H9 (cell line): ENCODE measurements at regions not wholly inside any gene's neighbourhood (a gene's known extent, or its start where the extent isn't known, plus 50 kb on each side); places are given as distances from the start of the nearest gene placed in this dataset.

Source experiments
- DNase-seq: peaks from one replicate; pipeline ENCODE4 v3.0.0-alpha.2; 2017
- H2AFZ ChIP-seq: one replicate; pipeline ENCODE4 v1.6.1; 2013; ENCODE audit warnings: mild to moderate bottlenecking, low read length, control low read depth, moderate library complexity
- H2AK5ac ChIP-seq: 2 replicates; pipeline ENCODE4 v1.6.1; 2013; ENCODE audit warnings: low read length, control low read depth, mixed read lengths; ENCODE audit not compliant: insufficient read length
- H2BK120ac ChIP-seq: one replicate; pipeline ENCODE4 v1.6.1; 2013; ENCODE audit warnings: low read depth, mild to moderate bottlenecking, low read length, control low read depth, inconsistent platforms; ENCODE audit not compliant: poor library complexity, severe bottlenecking
- H2BK12ac ChIP-seq: 2 replicates; pipeline ENCODE4 v1.6.1; 2013; ENCODE audit warnings: low read length, control low read depth, mixed read lengths, low read depth; ENCODE audit not compliant: insufficient read length
- H2BK15ac ChIP-seq: 2 replicates; pipeline ENCODE4 v1.6.1; 2013; ENCODE audit warnings: low read depth, low read length, control low read depth
- H2BK20ac ChIP-seq: one replicate; pipeline ENCODE4 v1.6.1; 2013; ENCODE audit warnings: low read depth, mild to moderate bottlenecking, low read length, control low read depth, inconsistent platforms; ENCODE audit not compliant: poor library complexity, severe bottlenecking
- H2BK5ac ChIP-seq: 2 replicates; pipeline ENCODE4 v1.6.1; 2013; ENCODE audit warnings: low read length, control low read depth, mixed read lengths; ENCODE audit not compliant: insufficient read length
- H3K14ac ChIP-seq: 2 replicates; pipeline ENCODE4 v1.6.1; 2013; ENCODE audit warnings: low read length, control low read depth; ENCODE audit not compliant: insufficient read depth
- H3K18ac ChIP-seq: 2 replicates; pipeline ENCODE4 v1.6.1; 2013; ENCODE audit warnings: low read depth, mild to moderate bottlenecking, mixed read lengths, low read length, control low read depth; ENCODE audit not compliant: insufficient read length
- H3K23ac ChIP-seq: 2 replicates; pipeline ENCODE4 v1.6.1; 2013; ENCODE audit warnings: low read length, control low read depth, mixed read lengths, low read depth; ENCODE audit not compliant: insufficient read length
- H3K23me2 ChIP-seq: 2 replicates; pipeline ENCODE4 v1.6.1; 2013; ENCODE audit warnings: low read depth, mild to moderate bottlenecking, mixed read lengths, low read length, control low read depth; ENCODE audit not compliant: insufficient read length, poor library complexity, severe bottlenecking
- H3K27ac ChIP-seq: 2 replicates; pipeline ENCODE4 v1.5.1; 2013; ENCODE audit warnings: low read length, control low read depth, mixed read lengths, low read depth; ENCODE audit not compliant: insufficient read length
- H3K27me3 ChIP-seq: 2 replicates; pipeline ENCODE4 v1.6.1; 2013; ENCODE audit warnings: low read length, control low read depth, inconsistent platforms; ENCODE audit not compliant: insufficient read depth
- H3K4ac ChIP-seq: 2 replicates; pipeline ENCODE4 v1.6.1; 2013; ENCODE audit warnings: low read depth, mild to moderate bottlenecking, control low read depth, inconsistent platforms, low read length, moderate library complexity
- H3K4me1 ChIP-seq: 2 replicates; pipeline ENCODE4 v1.6.1; 2013; ENCODE audit warnings: low read length, control low read depth, inconsistent platforms; ENCODE audit not compliant: insufficient read depth
- H3K4me2 ChIP-seq: 2 replicates; pipeline ENCODE4 v1.6.1; 2013; ENCODE audit warnings: low read length, control low read depth, mixed read lengths; ENCODE audit not compliant: insufficient read length, insufficient read depth
- H3K56ac ChIP-seq: 2 replicates; pipeline ENCODE4 v1.6.1; 2013; ENCODE audit warnings: low read depth, mild to moderate bottlenecking, mixed read lengths, low read length, control low read depth; ENCODE audit not compliant: insufficient read length
- H3K79me1 ChIP-seq: 2 replicates; pipeline ENCODE4 v1.6.1; 2013; ENCODE audit warnings: low read depth, mild to moderate bottlenecking, moderate library complexity, low read length, control low read depth, inconsistent platforms; ENCODE audit not compliant: insufficient read depth, poor library complexity, severe bottlenecking
- H3K79me2 ChIP-seq: 2 replicates; pipeline ENCODE4 v1.6.1; 2013; ENCODE audit warnings: low read length, control low read depth, inconsistent platforms; ENCODE audit not compliant: insufficient read depth
- H3K9ac ChIP-seq: 2 replicates; pipeline ENCODE4 v1.6.1; 2013; ENCODE audit warnings: low read length, control low read depth, mixed read lengths; ENCODE audit not compliant: insufficient read length; ENCODE audit errors: extremely low read depth
- H3K9me3 ChIP-seq: one replicate; pipeline ENCODE4 v1.6.1; 2013; ENCODE audit warnings: low read depth, low read length, inconsistent platforms; ENCODE audit not compliant: control insufficient read depth
- H3T11ph ChIP-seq: one replicate; pipeline ENCODE4 v1.6.1; 2013; ENCODE audit warnings: mild to moderate bottlenecking, low read length, control low read depth, inconsistent platforms
- H4K20me1 ChIP-seq: one replicate; pipeline ENCODE4 v1.6.1; 2013; ENCODE audit not compliant: control insufficient read depth, insufficient read length, insufficient read depth
- H4K5ac ChIP-seq: 2 replicates; pipeline ENCODE4 v1.6.1; 2013; ENCODE audit warnings: low read depth, mild to moderate bottlenecking, mixed read lengths, low read length, control low read depth; ENCODE audit not compliant: insufficient read length
- H4K8ac ChIP-seq: replicated peaks from 2 replicates; pipeline ENCODE4 v1.6.1; 2013; ENCODE audit warnings: low read length, control low read depth, mixed read lengths, low read depth; ENCODE audit not compliant: insufficient read length
- H4K91ac ChIP-seq: 2 replicates; pipeline ENCODE4 v1.6.1; 2013; ENCODE audit warnings: low read depth, mild to moderate bottlenecking, moderate library complexity, mixed read lengths, low read length, control low read depth; ENCODE audit not compliant: insufficient read length
- H3K27ac Mint-ChIP-seq, 3 experiments: 2 replicates in 2 of 3; 3 replicates in 1 of 3; pipeline ENCODE4 v1.8.0; 2020 to 2021; ENCODE audit warnings: mixed read lengths in 3 of 3, mild to moderate bottlenecking in 1 of 3, moderate library complexity in 1 of 3
- H3K27me3 Mint-ChIP-seq: 2 replicates; pipeline ENCODE4 v1.8.0; 2021; ENCODE audit warnings: low read depth, mild to moderate bottlenecking, moderate library complexity, mixed read lengths
- H3K36me3 Mint-ChIP-seq, 3 experiments: 2 replicates in 2 of 3; 3 replicates in 1 of 3; pipeline ENCODE4 v1.8.0; 2020 to 2021; ENCODE audit warnings: low read depth in 3 of 3, mixed read lengths in 3 of 3; ENCODE audit not compliant: insufficient read depth in 1 of 3
- H3K4me1 Mint-ChIP-seq, 2 experiments: 2 replicates each; pipeline ENCODE4 v1.8.0; 2020; ENCODE audit warnings: mixed read lengths in 2 of 2
- H3K4me3 Mint-ChIP-seq, 2 experiments: 2 replicates in 1 of 2; 3 replicates in 1 of 2; pipeline ENCODE4 v1.8.0; 2020 to 2021; ENCODE audit warnings: mild to moderate bottlenecking in 2 of 2, mixed read lengths in 2 of 2, moderate library complexity in 1 of 2
- H3K9me3 Mint-ChIP-seq, 2 experiments: 2 replicates in 1 of 2; 3 replicates in 1 of 2; pipeline ENCODE4 v1.8.0; 2020; ENCODE audit warnings: mild to moderate bottlenecking in 2 of 2, mixed read lengths in 2 of 2, moderate library complexity in 1 of 2
- WGBS: extraction: QIAGEN DNeasy Blood & Tissue Kit; methylation state at CpG from one replicate; pipeline ENCODE4 v1.1.7; 2013; ENCODE audit warnings: missing lambda C conversion rate, low lambda C conversion rate, mixed read lengths; ENCODE audit not compliant: insufficient read length; ENCODE audit errors: extremely low coverage; 5-methylcytosine and 5-hydroxymethylcytosine counted together
- TF ChIP-seq, protein P1 (sequence below): fragments of 200-600 bp; sonication (generic); conservative IDR thresholded peaks from 3 replicates; pipeline ENCODE4 v1.8.0; 2021; ENCODE audit warnings: antibody characterized with exemption, mild to moderate bottlenecking

GRCh38 chr7:46626691-46627310 is 705.7 kb upstream of the IGFBP3 start:
- no peaks in the 10 kb centered on the region for H3K27me3 ChIP-seq
- H3K18ac ChIP-seq = no peak overlapping the region
- no peak overlapping the region for H4K5ac ChIP-seq
- H2BK5ac ChIP-seq = no peak overlapping the region
- no peak overlapping the region for H2BK120ac ChIP-seq
- no peaks in the 10 kb centered on the region for H3K79me1 ChIP-seq
- Mint-ChIP-seq H3K4me1 (peaks cover 22 to 23% of the 10 kb centered on the region in 2 experiments), H3K27me3 (0 out of 2 replicates have a peak, but pooled peaks cover 3% of the 10 kb centered on the region), H3K9me3 (no peaks in the 10 kb centered on the region), H3K4me3 (no peak overlapping the region), H3K36me3 (no peaks in the 10 kb centered on the region), H3K27ac (no peak overlapping the region)
- no peaks in the 10 kb centered on the region for H3K23me2 ChIP-seq
- no peak overlapping the region for H3K9ac ChIP-seq
- no peaks in the 10 kb centered on the region for H3K79me2 ChIP-seq
- no peak overlapping the region for H2BK15ac ChIP-seq
- H4K20me1 ChIP-seq = no peaks in the 10 kb centered on the region
- H3K9me3 ChIP-seq = no peaks in the 10 kb centered on the region
- no peaks in the 10 kb centered on the region for H3K4me1 ChIP-seq
- H2BK20ac ChIP-seq = no peak overlapping the region
- no peak overlapping the region for H3K56ac ChIP-seq
- no peak overlapping the region for H3K23ac ChIP-seq
- no peak overlapping the region for H2AFZ ChIP-seq
- no peak overlapping the region for H3K14ac ChIP-seq
- no peak overlapping the region for H4K91ac ChIP-seq
- no peak overlapping the region for H3K4ac ChIP-seq
- WGBS = no CpG with 5 or more reads among the region's 5 CpGs
- TF ChIP-seq, protein P1, sequence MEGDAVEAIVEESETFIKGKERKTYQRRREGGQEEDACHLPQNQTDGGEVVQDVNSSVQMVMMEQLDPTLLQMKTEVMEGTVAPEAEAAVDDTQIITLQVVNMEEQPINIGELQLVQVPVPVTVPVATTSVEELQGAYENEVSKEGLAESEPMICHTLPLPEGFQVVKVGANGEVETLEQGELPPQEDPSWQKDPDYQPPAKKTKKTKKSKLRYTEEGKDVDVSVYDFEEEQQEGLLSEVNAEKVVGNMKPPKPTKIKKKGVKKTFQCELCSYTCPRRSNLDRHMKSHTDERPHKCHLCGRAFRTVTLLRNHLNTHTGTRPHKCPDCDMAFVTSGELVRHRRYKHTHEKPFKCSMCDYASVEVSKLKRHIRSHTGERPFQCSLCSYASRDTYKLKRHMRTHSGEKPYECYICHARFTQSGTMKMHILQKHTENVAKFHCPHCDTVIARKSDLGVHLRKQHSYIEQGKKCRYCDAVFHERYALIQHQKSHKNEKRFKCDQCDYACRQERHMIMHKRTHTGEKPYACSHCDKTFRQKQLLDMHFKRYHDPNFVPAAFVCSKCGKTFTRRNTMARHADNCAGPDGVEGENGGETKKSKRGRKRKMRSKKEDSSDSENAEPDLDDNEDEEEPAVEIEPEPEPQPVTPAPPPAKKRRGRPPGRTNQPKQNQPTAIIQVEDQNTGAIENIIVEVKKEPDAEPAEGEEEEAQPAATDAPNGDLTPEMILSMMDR = no peak
- no peak overlapping the region for H3K27ac ChIP-seq
- no peak overlapping the region for H2AK5ac ChIP-seq
- H4K8ac ChIP-seq = no peak overlapping the region
- H3T11ph ChIP-seq = no peak overlapping the region
- H2BK12ac ChIP-seq = no peak overlapping the region
- H3K4me2 ChIP-seq = no peak overlapping the region
- no peak for DNase-seq
